Gastrocnemius medialis (tissue), 4 donors: ENCODE measurements at regions not wholly inside any gene's neighbourhood (a gene's known extent, or its start where the extent isn't known, plus 50 kb on each side); places are given as distances from the start of the nearest gene placed in this dataset.

Source experiments
- CTCF ChIP-seq, 5 experiments: fragments of 450-650 bp in 3 of 5; fragments of 200-600 bp in 2 of 5; sonication (generic) in 2 of 5; IDR thresholded peaks in 4 of 5; conservative IDR thresholded peaks in 1 of 5; 1 replicate in 4 of 5; 2 replicates in 1 of 5; pipeline ENCODE4 v1.5.1; 2016 to 2019; ENCODE audit warnings: antibody characterized with exemption in 5 of 5, mild to moderate bottlenecking in 3 of 5, moderate library complexity in 3 of 5
- POLR2A ChIP-seq, 2 donors: fragments of 450-650 bp; IDR thresholded peaks; one replicate each; pipeline ENCODE4 v1.6.1; 2017; ENCODE audit warnings: antibody characterized with exemption in 2 of 2, mild to moderate bottlenecking in 2 of 2, moderate library complexity in 2 of 2

GRCh38 chr14:66383257-66383656 lies 102.9 kb upstream of the CCDC196 start:
- no peak for TF ChIP-seq CTCF (IDR thresholded peaks at IDR 0.05 in 4 of 5, conservative IDR thresholded peaks at IDR 0.05 in 1 of 5)
- TF ChIP-seq POLR2A (IDR thresholded peaks at IDR 0.05): no peak
